H1 (cell line): ENCODE measurements at regions not wholly inside any gene's neighbourhood (a gene's known extent, or its start where the extent isn't known, plus 50 kb on each side); places are given as distances from the start of the nearest gene placed in this dataset.

Experiments used
- EP300 ChIP-seq, 2 experiments: IDR thresholded peaks; 1 replicate in 1 of 2; 2 replicates in 1 of 2; pipeline ENCODE4 v1.6.1; 2011 to 2012; ENCODE audit warnings: low read depth in 2 of 2, low read length in 2 of 2, mild to moderate bottlenecking in 2 of 2, borderline replicate concordance in 1 of 2, inconsistent platforms in 1 of 2, moderate library complexity in 1 of 2
- NRF1 ChIP-seq: IDR thresholded peaks from 2 replicates; pipeline ENCODE4 v1.6.1; 2011; ENCODE audit warnings: mild to moderate bottlenecking, low read depth, low read length, improper control_type of control experiment
- PHF8 ChIP-seq: fragments of 200-600 bp; sonication (generic); conservative IDR thresholded peaks from 2 replicates; pipeline ENCODE4 v1.7.1; 2012; ENCODE audit warnings: low read depth, mild to moderate bottlenecking, inconsistent platforms, low read length, moderate library complexity
- RXRA ChIP-seq: IDR thresholded peaks from 2 replicates; pipeline ENCODE4 v1.6.1; 2011; ENCODE audit warnings: low read depth, mild to moderate bottlenecking, low read length, moderate library complexity; ENCODE audit not compliant: insufficient read depth
- SP2 ChIP-seq: IDR thresholded peaks from 2 replicates; pipeline ENCODE4 v1.6.1; 2012; ENCODE audit warnings: mild to moderate bottlenecking, low read length, inconsistent platforms
- TAF1 ChIP-seq: IDR thresholded peaks from 2 replicates; pipeline ENCODE4 v1.6.1; 2011; ENCODE audit warnings: mild to moderate bottlenecking, low read depth, low read length
- TBP ChIP-seq: IDR thresholded peaks from 2 replicates; pipeline ENCODE4 v1.6.1; 2011; ENCODE audit warnings: low read depth, low read length, improper control_type of control experiment
- TEAD4 ChIP-seq: IDR thresholded peaks from 2 replicates; pipeline ENCODE4 v1.6.1; 2012; ENCODE audit warnings: low read depth, low read length, inconsistent platforms, mixed read lengths
- TF ChIP-seq, protein P1 (sequence below): fragments of 300-600 bp; sonication (generic); IDR thresholded peaks from 2 replicates; pipeline ENCODE4 v1.7.1; 2012; ENCODE audit warnings: low read length, moderate library complexity, mild to moderate bottlenecking, inconsistent platforms; ENCODE audit not compliant: insufficient replicate concordance
- TF ChIP-seq, protein P2 (sequence below): IDR thresholded peaks from 2 replicates; pipeline ENCODE4 v1.6.1; 2012; ENCODE audit warnings: inconsistent platforms
- TF ChIP-seq, protein P3 (sequence below): IDR thresholded peaks from 2 replicates; pipeline ENCODE4 v1.6.1; 2011; ENCODE audit warnings: low read depth, mild to moderate bottlenecking, low read length; ENCODE audit not compliant: insufficient read depth

DNA sequence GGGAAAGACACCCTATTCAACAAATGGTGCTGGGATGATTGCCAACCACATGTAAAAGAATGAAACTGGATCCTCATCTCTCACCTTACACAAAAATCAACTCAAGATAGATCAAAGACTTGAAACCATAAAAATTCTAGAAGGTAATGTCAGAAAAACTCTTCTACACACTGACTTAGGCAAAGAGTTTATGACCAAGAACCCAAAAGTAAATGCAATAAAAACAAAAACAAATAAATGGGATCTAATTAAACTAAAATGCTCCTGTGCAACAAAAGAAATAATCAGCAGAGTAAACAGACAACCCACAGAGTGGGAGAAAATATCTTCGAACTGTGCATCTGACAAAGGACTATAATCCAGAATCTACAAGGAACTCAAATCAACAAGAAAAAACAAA lies 504.2 kb upstream of the MBL2 start (continued):
- TF ChIP-seq, protein P1, sequence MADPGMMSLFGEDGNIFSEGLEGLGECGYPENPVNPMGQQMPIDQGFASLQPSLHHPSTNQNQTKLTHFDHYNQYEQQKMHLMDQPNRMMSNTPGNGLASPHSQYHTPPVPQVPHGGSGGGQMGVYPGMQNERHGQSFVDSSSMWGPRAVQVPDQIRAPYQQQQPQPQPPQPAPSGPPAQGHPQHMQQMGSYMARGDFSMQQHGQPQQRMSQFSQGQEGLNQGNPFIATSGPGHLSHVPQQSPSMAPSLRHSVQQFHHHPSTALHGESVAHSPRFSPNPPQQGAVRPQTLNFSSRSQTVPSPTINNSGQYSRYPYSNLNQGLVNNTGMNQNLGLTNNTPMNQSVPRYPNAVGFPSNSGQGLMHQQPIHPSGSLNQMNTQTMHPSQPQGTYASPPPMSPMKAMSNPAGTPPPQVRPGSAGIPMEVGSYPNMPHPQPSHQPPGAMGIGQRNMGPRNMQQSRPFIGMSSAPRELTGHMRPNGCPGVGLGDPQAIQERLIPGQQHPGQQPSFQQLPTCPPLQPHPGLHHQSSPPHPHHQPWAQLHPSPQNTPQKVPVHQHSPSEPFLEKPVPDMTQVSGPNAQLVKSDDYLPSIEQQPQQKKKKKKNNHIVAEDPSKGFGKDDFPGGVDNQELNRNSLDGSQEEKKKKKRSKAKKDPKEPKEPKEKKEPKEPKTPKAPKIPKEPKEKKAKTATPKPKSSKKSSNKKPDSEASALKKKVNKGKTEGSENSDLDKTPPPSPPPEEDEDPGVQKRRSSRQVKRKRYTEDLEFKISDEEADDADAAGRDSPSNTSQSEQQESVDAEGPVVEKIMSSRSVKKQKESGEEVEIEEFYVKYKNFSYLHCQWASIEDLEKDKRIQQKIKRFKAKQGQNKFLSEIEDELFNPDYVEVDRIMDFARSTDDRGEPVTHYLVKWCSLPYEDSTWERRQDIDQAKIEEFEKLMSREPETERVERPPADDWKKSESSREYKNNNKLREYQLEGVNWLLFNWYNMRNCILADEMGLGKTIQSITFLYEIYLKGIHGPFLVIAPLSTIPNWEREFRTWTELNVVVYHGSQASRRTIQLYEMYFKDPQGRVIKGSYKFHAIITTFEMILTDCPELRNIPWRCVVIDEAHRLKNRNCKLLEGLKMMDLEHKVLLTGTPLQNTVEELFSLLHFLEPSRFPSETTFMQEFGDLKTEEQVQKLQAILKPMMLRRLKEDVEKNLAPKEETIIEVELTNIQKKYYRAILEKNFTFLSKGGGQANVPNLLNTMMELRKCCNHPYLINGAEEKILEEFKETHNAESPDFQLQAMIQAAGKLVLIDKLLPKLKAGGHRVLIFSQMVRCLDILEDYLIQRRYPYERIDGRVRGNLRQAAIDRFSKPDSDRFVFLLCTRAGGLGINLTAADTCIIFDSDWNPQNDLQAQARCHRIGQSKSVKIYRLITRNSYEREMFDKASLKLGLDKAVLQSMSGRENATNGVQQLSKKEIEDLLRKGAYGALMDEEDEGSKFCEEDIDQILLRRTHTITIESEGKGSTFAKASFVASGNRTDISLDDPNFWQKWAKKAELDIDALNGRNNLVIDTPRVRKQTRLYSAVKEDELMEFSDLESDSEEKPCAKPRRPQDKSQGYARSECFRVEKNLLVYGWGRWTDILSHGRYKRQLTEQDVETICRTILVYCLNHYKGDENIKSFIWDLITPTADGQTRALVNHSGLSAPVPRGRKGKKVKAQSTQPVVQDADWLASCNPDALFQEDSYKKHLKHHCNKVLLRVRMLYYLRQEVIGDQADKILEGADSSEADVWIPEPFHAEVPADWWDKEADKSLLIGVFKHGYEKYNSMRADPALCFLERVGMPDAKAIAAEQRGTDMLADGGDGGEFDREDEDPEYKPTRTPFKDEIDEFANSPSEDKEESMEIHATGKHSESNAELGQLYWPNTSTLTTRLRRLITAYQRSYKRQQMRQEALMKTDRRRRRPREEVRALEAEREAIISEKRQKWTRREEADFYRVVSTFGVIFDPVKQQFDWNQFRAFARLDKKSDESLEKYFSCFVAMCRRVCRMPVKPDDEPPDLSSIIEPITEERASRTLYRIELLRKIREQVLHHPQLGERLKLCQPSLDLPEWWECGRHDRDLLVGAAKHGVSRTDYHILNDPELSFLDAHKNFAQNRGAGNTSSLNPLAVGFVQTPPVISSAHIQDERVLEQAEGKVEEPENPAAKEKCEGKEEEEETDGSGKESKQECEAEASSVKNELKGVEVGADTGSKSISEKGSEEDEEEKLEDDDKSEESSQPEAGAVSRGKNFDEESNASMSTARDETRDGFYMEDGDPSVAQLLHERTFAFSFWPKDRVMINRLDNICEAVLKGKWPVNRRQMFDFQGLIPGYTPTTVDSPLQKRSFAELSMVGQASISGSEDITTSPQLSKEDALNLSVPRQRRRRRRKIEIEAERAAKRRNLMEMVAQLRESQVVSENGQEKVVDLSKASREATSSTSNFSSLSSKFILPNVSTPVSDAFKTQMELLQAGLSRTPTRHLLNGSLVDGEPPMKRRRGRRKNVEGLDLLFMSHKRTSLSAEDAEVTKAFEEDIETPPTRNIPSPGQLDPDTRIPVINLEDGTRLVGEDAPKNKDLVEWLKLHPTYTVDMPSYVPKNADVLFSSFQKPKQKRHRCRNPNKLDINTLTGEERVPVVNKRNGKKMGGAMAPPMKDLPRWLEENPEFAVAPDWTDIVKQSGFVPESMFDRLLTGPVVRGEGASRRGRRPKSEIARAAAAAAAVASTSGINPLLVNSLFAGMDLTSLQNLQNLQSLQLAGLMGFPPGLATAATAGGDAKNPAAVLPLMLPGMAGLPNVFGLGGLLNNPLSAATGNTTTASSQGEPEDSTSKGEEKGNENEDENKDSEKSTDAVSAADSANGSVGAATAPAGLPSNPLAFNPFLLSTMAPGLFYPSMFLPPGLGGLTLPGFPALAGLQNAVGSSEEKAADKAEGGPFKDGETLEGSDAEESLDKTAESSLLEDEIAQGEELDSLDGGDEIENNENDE = no peak
- TF ChIP-seq TAF1 = no peak
- no peak for TF ChIP-seq RXRA
- TF ChIP-seq TEAD4 = no peak
- no peak for TF ChIP-seq SP2
- TF ChIP-seq EP300 (IDR thresholded peaks at IDR 0.05; ENCODE audit: borderline replicate concordance in 1 of 2, low read depth in 2 of 2, low read length in 2 of 2) = no peak
- TF ChIP-seq, protein P2, sequence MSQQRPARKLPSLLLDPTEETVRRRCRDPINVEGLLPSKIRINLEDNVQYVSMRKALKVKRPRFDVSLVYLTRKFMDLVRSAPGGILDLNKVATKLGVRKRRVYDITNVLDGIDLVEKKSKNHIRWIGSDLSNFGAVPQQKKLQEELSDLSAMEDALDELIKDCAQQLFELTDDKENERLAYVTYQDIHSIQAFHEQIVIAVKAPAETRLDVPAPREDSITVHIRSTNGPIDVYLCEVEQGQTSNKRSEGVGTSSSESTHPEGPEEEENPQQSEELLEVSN = no peak
- no peak for TF ChIP-seq NRF1
- TF ChIP-seq, protein P3, sequence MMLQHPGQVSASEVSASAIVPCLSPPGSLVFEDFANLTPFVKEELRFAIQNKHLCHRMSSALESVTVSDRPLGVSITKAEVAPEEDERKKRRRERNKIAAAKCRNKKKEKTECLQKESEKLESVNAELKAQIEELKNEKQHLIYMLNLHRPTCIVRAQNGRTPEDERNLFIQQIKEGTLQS = no peak
- no peak for TF ChIP-seq PHF8
- TF ChIP-seq TBP = no peak
